Hematopoietic multipotent progenitor cell treated with erythropoietin and hydrocortisone succinate and interleukin-3 and kit ligand, for 17 days (in vitro differentiated cells): ENCODE measurements at regions not wholly inside any gene's neighbourhood (a gene's known extent, or its start where the extent isn't known, plus 50 kb on each side); places are given as distances from the start of the nearest gene placed in this dataset.

Experiments
- DNase-seq: peaks from one replicate; pipeline ENCODE4 v3.0.0-alpha.2; 2015; ENCODE audit warnings: low spot score

DNA sequence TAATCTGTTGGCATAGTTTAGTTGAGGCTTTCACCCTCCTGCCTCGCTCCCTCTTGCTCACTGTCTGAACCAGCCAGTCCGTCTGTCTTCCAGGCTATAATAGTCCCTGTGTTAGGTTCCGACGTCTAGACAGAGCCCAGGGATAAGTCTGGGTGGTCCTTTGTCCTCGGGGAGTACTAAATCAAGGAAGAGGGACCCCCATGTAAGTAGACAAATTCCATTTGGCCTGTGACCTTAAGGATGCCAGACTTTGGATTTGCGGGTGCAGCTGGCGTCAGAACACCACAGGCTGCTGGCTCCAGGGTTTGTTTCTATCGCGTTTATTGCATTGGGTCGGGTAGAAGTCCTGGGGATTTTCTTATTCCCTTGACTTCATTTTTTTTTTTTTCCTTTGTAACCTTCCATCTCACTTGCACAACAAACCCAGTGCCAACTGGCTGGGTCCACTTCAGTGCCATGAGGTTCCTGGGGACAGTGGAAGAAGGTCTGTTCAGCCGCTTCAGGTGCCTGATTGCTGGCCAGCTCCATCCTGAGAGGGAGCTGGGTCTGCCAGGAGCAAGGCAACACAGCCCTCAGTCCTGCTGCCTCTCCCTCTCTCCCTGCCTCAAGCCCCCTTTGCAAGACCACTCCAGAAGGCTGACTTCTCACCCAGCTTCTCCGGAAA is 95.4 kb upstream of the KLHL25 start:
- no peak for DNase-seq

DNA sequence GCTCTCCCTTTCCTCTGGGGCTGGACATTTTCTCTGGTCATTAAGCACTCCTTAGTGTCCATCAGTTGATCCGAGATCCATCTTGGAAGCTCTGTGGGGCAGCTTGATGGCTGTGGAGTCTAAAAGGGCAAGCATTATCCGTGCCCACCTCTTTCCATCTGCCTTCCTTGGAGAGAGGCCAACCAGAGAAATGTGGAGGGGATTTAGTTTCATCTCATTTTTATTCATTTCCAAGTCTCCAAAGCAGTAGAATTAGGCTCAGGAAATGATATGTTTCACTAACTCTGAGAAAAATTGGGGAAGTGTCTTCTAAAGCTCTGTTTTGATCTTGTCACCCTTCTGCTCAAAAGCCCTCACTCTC is 95.9 kb upstream of the KLHL25 start:
- DNase-seq = no peak

DNA sequence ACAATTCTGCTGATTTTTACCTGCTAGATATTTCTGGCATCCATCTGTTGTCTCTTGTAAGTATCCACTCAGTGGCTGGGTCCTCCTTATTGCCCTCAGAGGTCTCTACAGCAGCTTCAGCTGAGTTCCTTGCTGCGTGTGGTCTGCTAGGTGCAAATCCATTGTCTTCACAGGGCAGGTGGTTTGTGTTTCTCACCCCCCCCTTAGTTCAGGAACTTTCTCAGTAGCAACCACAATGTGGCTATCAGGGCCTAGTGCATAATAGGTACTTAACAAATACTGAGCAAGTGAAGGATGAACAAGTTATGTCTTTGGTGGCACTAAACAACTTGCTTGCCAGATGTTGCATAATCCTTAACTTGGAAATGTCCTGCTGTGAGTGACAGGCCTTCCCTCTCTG is 96.7 kb upstream of the KLHL25 start:
- no peak for DNase-seq

DNA sequence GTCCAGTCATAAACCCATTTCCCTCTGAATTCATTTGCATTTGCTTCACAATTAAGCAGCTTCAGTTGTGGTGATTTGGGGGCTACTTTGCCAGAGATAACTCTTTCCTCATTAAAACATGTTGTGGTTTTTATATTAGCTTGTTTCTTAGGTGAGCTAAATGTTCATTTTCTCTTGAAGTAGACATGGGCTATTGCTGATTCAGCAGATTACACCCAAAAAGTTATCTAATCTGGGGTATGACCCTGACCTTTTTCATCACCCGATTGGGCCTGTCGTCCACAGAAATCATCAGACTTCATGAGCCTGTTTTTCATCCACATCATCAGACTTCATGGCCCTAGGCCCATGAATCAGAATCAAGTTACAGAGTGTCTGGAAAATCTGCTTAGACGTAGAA is 97.5 kb upstream of the KLHL25 start:
- DNase-seq = no peak

DNA sequence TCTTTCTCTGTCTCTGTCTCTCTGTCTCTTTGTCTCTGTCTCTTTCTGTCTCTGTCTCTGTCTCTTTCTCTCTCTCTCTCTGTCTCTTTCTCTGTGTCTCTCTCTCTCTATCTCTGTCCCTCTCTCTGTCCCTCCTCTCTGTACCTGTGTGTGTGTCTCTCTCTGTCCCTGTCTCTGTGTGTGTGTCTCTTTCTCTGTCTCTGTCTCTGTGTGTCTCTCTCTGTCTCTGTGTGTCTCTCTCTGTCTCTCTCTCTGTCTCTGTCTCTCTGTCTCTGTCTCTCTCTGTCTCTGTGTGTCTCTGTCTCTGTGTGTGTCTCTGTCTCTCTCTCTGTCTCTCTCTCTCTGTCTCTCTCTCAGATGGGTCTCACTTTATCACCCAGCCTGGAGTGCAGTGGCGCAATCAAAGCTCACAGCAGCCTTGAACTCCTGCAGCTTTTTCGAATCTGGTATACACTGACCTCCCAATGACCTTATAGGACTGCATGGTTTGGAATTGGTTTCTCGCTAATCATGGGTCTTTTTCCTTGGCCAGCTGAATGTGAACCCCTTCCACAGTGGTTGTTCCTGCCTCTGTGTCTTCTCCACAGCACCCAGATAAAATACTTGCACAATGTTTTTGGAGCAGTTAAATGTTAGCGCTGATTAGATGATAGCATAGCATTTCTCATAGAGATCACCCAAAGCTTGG is 102.6 kb upstream of the KLHL25 start:
- no peak for DNase-seq

DNA sequence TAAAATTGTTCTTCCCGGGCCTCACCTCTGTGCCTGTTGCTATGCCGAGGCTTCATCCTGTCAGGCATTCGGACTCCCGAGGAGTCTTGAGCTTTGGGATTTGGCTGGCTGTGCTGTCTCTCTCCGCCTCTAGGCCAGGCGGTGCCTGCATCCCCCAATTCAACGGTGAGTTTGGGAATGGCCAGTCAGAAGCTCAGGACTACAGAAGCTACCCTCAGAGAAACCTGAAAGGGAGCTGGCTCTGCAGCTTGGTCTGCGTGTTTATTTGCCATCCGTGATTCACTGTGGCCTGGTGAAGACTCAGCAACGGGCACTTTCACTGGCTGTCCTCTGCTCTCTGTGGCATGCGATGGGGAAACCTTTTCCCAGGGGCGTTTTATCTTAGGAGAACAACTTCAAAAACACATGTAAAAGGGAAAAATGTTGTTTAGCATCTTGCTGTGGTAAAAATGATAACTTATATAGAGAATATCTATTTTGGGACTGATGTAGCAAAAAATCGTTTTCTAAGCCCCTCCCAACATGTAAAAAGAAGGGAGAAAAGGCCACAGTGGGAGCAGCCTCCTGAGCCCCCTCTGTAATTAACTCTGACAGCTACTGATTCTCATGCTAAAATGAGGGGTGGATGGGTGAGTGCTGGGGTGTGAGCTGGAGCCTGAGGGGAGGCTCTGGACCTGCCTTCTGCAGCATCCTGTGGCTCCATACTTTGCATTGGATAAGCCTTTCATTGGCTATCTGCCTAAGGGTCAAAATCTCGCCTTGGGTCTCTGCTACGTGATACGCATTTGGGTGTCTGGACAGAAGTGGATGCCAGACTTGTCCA is 103.4 kb upstream of the KLHL25 start:
- no peak for DNase-seq

DNA sequence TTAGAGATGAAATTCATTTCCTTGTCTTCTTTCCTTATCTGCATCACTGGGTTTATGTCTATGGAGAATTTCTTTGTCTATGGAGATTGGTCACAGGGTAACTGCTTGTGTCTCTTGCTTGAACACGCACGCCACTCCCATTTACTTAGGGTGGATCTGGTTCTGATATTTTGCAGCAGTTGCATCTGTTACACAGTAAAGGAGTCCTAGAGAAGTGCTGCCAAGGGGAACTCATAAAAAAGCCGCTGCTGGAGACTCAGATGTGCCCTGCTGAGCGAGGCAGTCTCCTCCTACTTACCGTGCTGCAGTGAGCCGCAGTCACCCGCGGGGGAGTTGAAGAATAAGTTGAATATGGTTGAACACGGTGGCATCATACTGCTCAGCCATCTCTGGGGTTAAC is 105.2 kb upstream of the KLHL25 start:
- DNase-seq = no peak

DNA sequence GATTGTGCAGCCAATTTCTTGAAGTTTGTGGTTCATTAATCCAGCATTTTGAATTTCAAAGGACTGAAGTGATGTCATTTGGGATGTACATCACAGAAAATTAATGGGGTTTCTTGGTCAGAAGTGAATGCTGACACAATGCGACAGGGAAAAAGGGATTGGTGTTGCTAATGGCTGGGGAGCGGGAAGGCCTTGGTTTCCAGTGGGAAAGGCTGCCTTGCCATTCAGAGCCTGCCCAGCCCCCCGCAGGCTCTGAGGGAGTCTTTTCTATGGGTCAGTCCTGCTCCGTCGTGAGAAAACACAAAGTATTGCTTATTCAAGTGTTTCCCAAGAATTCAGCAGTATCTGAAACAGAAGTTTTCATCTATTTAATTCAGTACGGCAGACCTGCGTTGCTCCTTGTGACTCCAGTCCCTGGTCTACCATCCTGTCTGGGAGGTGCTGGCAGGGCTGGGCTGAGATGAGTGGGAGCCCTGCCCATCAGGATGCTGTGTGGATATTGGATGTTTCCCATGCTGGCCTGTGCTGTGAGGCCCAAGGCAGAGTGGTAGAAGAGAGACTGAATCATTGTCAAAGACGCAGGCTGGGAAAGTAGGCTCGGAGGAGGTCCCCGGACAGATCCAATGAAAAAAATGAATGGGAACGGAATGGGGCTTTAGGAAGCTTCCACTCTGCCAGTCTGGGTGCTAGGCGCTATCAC is 111.2 kb upstream of the KLHL25 start:
- no peak for DNase-seq

DNA sequence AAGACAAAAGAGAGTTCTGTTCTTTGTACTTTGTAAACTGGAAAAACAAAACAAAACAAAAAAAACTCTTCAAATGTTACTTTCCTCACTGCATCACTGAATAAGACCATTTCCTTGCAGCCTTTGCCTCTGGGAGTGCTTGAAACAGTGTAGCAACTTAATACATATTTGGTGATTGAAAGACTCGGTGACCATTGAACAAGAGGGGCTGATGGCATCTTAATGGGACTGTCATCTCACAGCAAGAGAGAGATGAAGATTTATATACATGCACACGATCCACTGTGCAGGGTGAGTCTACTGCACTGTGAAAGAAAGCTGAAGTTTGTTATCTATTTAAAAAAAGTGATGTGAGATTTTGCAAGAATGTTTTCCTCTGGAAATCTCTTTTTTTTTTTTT is 111.9 kb upstream of the KLHL25 start:
- DNase-seq = no peak

DNA sequence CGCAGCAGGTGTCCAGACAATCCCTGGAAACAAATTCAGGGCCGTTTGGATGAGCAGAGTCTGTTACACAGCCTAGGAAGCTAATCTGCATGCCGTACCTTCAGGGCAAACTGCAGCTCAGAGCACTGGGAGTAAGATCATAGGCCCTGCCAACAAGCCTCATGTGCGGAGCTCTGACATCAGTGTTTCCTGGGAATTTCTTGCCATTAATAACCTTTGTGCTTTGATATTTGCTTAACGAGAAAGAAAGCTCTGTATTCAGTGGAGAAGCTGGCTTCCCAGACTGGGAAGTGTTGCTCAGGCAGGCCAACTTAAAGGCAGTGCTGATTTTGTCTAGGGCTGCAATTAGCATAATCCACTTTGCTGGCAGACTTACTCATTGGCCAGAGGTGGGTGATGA is 116.1 kb upstream of the KLHL25 start:
- no peak for DNase-seq

DNA sequence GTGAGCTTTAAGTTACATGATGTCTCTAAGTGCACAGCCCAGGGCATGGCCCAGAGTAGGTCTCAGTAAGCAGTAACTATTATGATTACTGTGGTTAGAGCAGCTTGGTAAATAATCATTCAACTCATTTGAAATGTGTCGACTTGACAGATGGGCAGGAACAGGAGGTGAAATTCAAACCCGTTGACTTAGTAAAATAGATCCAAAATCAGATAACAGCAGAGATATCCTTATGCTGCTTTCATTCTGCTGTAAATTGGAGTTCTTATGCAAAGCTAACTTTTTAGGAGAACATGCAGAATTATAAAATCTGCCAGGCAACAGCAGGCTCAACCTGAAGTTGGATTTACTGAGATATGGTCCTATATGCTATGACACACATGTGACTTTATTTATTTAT is 118.7 kb upstream of the KLHL25 start:
- no peak for DNase-seq

DNA sequence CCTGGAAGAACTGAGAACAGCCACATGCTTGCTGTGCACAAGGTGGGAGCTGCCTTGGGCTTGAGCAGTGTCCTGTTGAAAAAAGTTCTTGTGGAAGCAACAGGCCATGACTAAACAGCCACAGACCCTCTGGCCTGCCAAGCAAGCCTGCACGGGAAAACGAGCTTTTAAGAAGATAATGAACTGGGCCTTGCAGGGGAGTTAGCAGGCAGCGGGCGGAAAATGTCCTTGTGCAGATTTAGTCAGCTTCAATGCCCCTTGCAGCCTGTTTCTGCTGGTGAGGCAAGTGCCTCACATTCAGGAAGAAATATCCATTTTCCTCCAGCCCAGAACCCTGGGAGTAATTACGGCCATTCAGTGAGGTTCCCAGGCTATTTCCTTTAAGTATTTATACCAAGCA is 126.2 kb upstream of the KLHL25 start:
- DNase-seq = no peak

DNA sequence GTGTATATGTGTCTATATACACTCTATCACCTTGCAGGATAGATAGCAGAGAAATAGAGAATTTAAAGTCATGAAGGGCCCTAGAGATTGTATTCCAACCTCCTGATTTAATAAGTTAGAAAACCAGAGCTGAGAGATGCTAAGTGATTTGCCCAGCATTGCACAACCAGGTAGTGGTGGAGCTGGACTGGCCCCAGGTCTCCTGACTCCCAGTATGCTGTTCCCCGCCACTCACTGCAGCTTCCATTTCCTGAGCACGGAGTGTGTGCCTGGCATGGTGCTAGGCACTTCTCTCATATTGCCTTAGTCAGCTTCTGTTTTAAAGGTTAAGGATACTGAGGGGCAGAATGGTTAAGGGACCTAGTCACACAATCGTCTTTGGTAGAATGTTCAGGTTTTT is 129.4 kb upstream of the KLHL25 start:
- DNase-seq = no peak

DNA sequence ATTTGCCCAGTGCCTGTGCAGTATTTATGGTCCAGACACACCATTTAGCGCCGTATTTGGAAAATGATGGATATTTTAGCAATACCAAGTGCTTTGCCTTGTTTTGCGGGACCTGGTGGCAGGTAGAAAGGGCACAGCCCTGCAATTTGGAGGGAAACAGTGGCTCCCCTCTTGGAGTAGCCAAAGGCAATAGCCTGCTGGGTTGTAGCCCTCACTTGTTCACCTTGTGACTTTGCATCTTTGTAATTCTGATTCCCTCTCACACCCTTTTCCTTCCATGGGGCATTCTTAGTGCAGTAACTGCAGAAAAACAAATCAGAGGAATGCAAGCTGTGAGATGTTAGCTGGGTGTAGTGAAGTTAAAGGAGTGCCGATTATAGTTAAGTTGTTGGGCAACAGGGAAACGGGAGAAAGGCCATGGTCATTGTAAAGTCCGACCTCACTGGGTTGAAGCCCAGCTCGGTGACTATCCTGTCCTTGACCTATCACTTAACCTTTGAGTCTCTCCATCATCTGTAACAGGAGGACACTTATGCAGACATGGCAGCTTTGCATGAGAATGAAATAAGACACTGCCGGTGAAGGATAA is 131.0 kb upstream of the KLHL25 start:
- DNase-seq = no peak

DNA sequence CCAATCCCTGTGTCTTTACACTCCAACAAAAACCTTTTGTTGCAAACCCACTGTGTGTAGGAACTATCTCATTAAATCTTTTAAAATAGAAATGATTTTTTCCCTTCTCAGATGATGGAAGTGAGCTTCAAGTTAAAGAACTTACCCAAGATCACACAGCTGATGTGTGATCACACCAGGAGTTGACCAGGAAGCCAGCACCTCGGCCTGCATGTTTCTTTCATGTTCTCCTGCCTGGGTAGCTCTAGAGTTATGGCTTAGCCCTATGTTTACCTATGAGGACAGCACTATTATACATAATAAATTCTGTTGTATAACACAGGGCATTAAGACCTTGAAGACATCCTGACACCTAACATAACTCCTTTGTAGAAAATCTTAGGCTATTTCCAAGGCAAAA is 132.1 kb upstream of the KLHL25 start:
- DNase-seq = no peak

DNA sequence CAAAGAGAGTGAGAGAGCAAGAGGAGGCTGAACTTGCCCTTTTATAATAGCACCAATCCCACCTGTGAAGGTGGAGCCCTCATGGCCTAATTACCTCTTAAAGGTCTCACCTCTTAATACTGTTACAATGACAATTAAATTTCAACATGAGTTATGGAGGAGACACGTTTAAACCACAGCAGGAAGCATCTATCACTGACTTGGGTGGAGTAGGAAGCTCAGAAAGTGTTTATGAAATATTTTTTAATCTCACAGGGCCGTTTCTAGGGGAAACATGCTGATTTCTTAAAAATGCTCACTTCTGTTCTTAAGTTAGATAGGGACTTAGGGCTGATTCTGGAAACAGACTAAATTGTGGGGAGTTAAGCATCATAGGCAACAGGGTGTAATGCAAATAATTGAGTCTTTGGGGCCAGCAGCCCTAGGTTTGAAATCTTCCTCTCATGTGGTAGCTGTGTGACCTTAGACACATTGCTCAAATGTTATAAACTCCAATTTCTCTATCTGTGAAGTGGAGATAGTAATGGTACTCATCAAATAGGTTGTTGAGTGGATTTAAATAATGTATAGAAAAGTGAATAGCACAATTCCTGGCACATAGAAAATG is 133.3 kb upstream of the KLHL25 start:
- no peak for DNase-seq

DNA sequence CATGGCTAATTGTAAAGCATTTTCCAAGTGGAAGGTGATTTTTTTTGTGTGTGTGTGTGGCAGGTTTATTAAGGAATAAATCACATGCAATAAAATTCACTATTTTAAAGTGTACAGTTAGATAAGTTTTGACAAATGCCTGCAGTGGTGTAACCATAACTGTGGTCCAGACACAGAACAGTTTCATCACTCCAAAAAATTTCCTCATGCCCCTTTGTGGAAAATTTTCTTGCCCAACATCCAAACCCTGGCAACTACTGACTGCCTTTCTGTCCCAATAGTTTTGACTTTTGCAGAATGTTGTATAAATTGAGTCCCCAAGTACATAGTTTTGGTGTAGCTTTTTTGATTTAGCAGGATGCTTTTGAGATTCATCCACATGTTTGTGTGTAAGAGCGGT is 135.1 kb upstream of the KLHL25 start:
- DNase-seq = no peak

DNA sequence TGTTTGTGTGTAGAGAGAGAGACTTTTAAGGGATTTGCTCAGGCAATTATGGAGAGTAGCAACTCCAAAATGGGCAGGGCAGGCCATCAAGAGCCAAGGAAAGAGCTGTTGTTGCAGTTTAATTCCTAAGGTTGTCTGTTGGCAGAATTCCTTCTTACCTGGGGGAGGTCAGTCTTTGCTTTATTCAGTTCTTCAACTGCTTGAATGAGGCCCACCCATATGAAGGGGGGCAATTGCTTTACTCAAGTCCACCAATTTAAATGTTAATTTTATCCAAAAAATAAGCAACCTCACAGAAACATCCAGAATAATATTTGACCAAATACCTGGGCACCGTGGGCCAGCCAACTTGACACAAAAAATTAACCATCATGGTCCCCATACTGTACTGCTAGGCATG is 137.7 kb upstream of the KLHL25 start:
- no peak for DNase-seq

DNA sequence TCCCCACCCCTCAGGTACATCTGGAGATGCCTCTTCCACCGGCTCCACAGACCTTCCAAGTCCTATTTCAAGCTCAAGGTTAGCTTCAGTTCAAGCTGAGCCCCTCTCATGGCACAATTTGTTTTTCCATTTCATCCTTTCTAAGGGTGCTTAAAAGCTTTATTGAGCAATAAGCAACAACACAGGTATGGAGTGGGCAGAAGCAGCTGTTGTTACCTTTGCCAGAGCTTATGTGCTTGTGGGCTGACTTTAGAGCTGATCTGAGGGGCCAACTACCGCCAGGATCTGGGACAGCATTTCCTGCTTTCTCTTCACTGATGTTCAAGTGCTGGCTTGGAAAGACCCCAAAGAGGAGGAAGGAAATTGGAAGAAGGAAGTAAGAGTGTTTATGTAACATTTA is 140.0 kb upstream of the KLHL25 start:
- no peak for DNase-seq

DNA sequence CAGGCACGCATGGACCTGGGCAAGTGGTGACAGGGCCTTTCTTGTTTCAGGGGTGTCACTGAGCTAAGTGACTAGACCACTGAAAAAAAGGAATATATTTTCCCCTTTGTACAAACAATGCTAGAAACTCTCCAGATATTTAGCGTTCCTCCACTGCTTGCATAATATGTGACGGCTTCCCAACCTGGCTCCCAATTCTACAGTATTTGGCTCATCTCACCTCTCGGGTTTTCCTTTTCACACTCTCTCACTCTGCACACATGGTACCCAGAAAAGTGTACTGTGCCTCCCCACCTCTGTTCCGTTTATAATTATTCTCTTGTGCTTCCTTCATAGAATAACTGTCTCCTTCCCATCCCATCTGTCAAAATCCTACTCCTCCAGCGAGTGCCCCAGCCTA is 140.5 kb upstream of the KLHL25 start:
- DNase-seq = no peak

DNA sequence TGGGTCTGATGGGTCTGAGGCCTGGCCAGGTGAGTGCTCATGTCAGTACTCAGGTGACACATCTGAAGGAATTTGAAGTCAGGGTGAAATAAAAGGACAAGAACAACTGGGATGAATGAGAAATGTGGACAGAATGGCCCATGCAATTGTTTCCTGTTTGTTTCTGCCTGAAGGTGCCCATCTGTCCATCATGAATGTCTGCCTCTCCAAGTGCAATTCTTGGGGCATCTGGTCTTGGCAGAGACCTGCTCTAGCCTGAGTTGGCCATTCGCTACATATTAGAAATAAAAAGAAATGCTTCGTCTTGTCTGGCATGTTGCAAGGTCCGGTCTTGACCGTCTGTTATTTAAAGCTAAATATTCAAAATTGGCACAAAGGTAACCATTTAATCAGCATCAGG is 142.0 kb upstream of the AGBL1 start:
- DNase-seq = no peak
